ENCODE measurements at regions not wholly inside any gene's neighbourhood (a gene's known extent, or its start where the extent isn't known, plus 50 kb on each side); places are given as distances from the start of the nearest gene placed in this dataset.

- Histone ChIP-seq H3K36me3 (ENCODE audit: insufficient read depth, low read length, poor library complexity, severe bottlenecking) (no peaks in the 10 kb centered on the region), H3K9me3 (ENCODE audit: low read depth, low read length, poor library complexity, severe bottlenecking) (no peaks in the 10 kb centered on the region), H3K4me3 (ENCODE audit: low read depth, low read length, poor library complexity, severe bottlenecking) (no peak overlapping the region), H3K4me1 (ENCODE audit: insufficient read depth, low read length, poor library complexity, severe bottlenecking) (no peaks in the 10 kb centered on the region), H3K27ac (ENCODE audit: low read depth, low read length, poor library complexity, severe bottlenecking) (no peak overlapping the region), H3K27me3 (replicated peaks; ENCODE audit: insufficient read depth, low read depth, low read length, poor library complexity) (no peaks in the 10 kb centered on the region)
- DNase-seq (ENCODE audit: low spot score) = no peak
- BruUV-seq (replicated peaks) = no TSS peak
- no peak for TF ChIP-seq EZH2 (IDR thresholded peaks at IDR 0.05; ENCODE audit: borderline replicate concordance, low read depth, low read length, poor library complexity, severe bottlenecking)
- no peak for TF ChIP-seq CTCF (conservative IDR thresholded peaks at IDR 0.05; ENCODE audit: low read depth, low read length)
- ChIA-PET CTCF (no interaction called here), POLR2A (ENCODE audit: low non-redundant PET) (no interaction called here)
- intact Hi-C loops (cut with micrococcal nuclease; ENCODE audit: unreplicated experiment) = no loop called here
Observed at GRCh38 chr16:87236516-87237115, 80.6 kb downstream of the C16orf95 start.

GRCh38 chr16:87238361-87238715 lies 78.9 kb downstream of the C16orf95 start:
- CTCF ChIA-PET = no interaction called here
- H3K4me3 ChIP-seq (ENCODE audit: low read depth, low read length, poor library complexity, severe bottlenecking) = no peak overlapping the region

GRCh38 chr16:87239545-87239944 lies 77.6 kb downstream of the C16orf95 start:
- TF ChIP-seq EZH2 (IDR thresholded peaks at IDR 0.05; ENCODE audit: borderline replicate concordance, low read depth, low read length, poor library complexity, severe bottlenecking) (no peak), CTCF (conservative IDR thresholded peaks at IDR 0.05; ENCODE audit: low read depth, low read length) (no peak)
- ChIA-PET POLR2A (ENCODE audit: low non-redundant PET) (no interaction called here), CTCF (no interaction called here)
- Histone ChIP-seq H3K4me1 (ENCODE audit: insufficient read depth, low read length, poor library complexity, severe bottlenecking) (no peaks in the 10 kb centered on the region), H3K4me3 (ENCODE audit: low read depth, low read length, poor library complexity, severe bottlenecking) (no peak overlapping the region), H3K27me3 (replicated peaks; ENCODE audit: insufficient read depth, low read depth, low read length, poor library complexity) (no peaks in the 10 kb centered on the region), H3K27ac (ENCODE audit: low read depth, low read length, poor library complexity, severe bottlenecking) (no peak overlapping the region), H3K36me3 (ENCODE audit: insufficient read depth, low read length, poor library complexity, severe bottlenecking) (no peaks in the 10 kb centered on the region), H3K9me3 (ENCODE audit: low read depth, low read length, poor library complexity, severe bottlenecking) (no peaks in the 10 kb centered on the region)
- BruUV-seq (replicated peaks) = no TSS peak
- intact Hi-C loops (cut with micrococcal nuclease; ENCODE audit: unreplicated experiment) = no loop called here
- DNase-seq (ENCODE audit: low spot score) = no peak

More at GRCh38 chr16:87238361-87238715, 78.9 kb downstream of the C16orf95 start:
- Histone ChIP-seq H3K36me3 (ENCODE audit: insufficient read depth, low read length, poor library complexity, severe bottlenecking) (no peaks in the 10 kb centered on the region), H3K9me3 (ENCODE audit: low read depth, low read length, poor library complexity, severe bottlenecking) (no peaks in the 10 kb centered on the region), H3K27ac (ENCODE audit: low read depth, low read length, poor library complexity, severe bottlenecking) (no peak overlapping the region), H3K4me1 (ENCODE audit: insufficient read depth, low read length, poor library complexity, severe bottlenecking) (no peaks in the 10 kb centered on the region), H3K27me3 (replicated peaks; ENCODE audit: insufficient read depth, low read depth, low read length, poor library complexity) (no peaks in the 10 kb centered on the region)
- no peak for DNase-seq (ENCODE audit: low spot score)
- BruUV-seq (replicated peaks) = no TSS peak
- no peak for TF ChIP-seq EZH2 (IDR thresholded peaks at IDR 0.05; ENCODE audit: borderline replicate concordance, low read depth, low read length, poor library complexity, severe bottlenecking)
- TF ChIP-seq CTCF (conservative IDR thresholded peaks at IDR 0.05; ENCODE audit: low read depth, low read length) = no peak
- intact Hi-C loops (cut with micrococcal nuclease; ENCODE audit: unreplicated experiment) = no loop called here
- POLR2A ChIA-PET (ENCODE audit: low non-redundant PET) = no interaction called here
